GM12878 (cell line): ENCODE measurements at regions not wholly inside any gene's neighbourhood (a gene's known extent, or its start where the extent isn't known, plus 50 kb on each side); places are given as distances from the start of the nearest gene placed in this dataset.

Source experiments
- ATAC-seq: fragments of 200-7000 bp; cut with Tn5 transposase; 3 replicates; pipeline ENCODE4 v1.9.1; 2020; ENCODE audit warnings: mild to moderate bottlenecking, moderate library complexity
- BruUV-seq: library from RNA; stranded (reverse); fragments of 400-500 nt; replicated peaks from 2 replicates; lab custom pipeline; 2021; lab: Mats Ljungman, UMichigan
- CTCF ChIA-PET: fragments of 300-600 bp; sonication (Branson Sonifier 250); formaldehyde crosslinking; extraction: SDS; loops from one replicate; lab custom pipeline; 2021; ENCODE audit warnings: inconsistent platforms; lab: Yijun Ruan, JAX
- POLR2A ChIA-PET: fragments of 350-600 bp; formaldehyde crosslinking; extraction: SDS; loops from one replicate; lab custom pipeline; 2021; ENCODE audit warnings: inconsistent platforms; lab: Charles Lee
- RAD21 ChIA-PET: fragments of 300-600 bp; sonication (Branson Sonifier 250); formaldehyde crosslinking; loops from one replicate; lab custom pipeline; 2023; ENCODE audit warnings: antibody characterized with exemption; ENCODE audit not compliant: unreplicated experiment; lab: Charles Lee
- SMC1A ChIA-PET: fragments of 300-600 bp; sonication (Branson Sonifier 250); formaldehyde crosslinking; loops from one replicate; lab custom pipeline; 2023; ENCODE audit not compliant: unreplicated experiment, uncharacterized antibody; lab: Charles Lee
- DNase-seq: peaks from one replicate; pipeline ENCODE4 v3.0.0-alpha.2; 2011; ENCODE audit warnings: low read depth, low spot score
- FAIRE-seq: peaks from 3 replicates; lab custom pipeline; 2011; peaks lifted over from hg19 to GRCh38; lab: Jason Lieb, UNC
- H2AFZ ChIP-seq: 2 replicates; pipeline ENCODE4 v1.6.0; 2011; ENCODE audit warnings: low read depth, low read length, control low read depth; ENCODE audit not compliant: control insufficient read depth
- H3K27ac ChIP-seq: 2 replicates; pipeline ENCODE4 v1.5.1; 2011; ENCODE audit warnings: control low read depth; ENCODE audit not compliant: control insufficient read depth, insufficient read depth
- H3K27me3 ChIP-seq, 2 experiments: replicated peaks in 1 of 2; 2 replicates each; pipeline versions ENCODE4 v1.6.0 to v1.6.1; 2011; ENCODE audit warnings: low read length in 1 of 2; ENCODE audit not compliant: control insufficient read depth in 2 of 2, insufficient read depth in 2 of 2
- H3K36me3 ChIP-seq, 2 experiments: 2 replicates each; pipeline ENCODE4 v1.5.1; 2011; ENCODE audit warnings: low read length in 1 of 2; ENCODE audit not compliant: control insufficient read depth in 2 of 2, insufficient read depth in 2 of 2
- H3K4me1 ChIP-seq: 2 replicates; pipeline ENCODE4 v1.6.1; 2011; ENCODE audit warnings: mild to moderate bottlenecking, low read length, moderate library complexity, mixed read lengths; ENCODE audit not compliant: control insufficient read depth, insufficient read depth
- H3K4me2 ChIP-seq: 2 replicates; pipeline ENCODE4 v1.6.0; 2011; ENCODE audit warnings: control low read depth; ENCODE audit not compliant: control insufficient read depth, insufficient read depth
- H3K4me3 ChIP-seq: fragments of 200-600 bp; sonication (generic); 2 replicates; pipeline ENCODE4 v1.5.1; 2016
- H3K79me2 ChIP-seq: 2 replicates; pipeline ENCODE4 v1.6.0; 2011; ENCODE audit warnings: low read length; ENCODE audit not compliant: control insufficient read depth, insufficient read depth
- H3K9ac ChIP-seq: 2 replicates; pipeline ENCODE4 v1.8.0; 2011; ENCODE audit warnings: low read length, control low read depth, mixed read lengths; ENCODE audit not compliant: control insufficient read depth, insufficient read depth
- H3K9me3 ChIP-seq: replicated peaks from 3 replicates; pipeline ENCODE4 v1.5.1; 2011; ENCODE audit warnings: mild to moderate bottlenecking, low read length; ENCODE audit not compliant: control insufficient read depth, insufficient read depth
- H4K20me1 ChIP-seq: 2 replicates; pipeline ENCODE4 v1.6.0; 2011; ENCODE audit not compliant: control insufficient read depth, insufficient read depth
- CBFB ChIP-seq: IDR thresholded peaks from 2 replicates; pipeline ENCODE4 v1.6.1; 2016; ENCODE audit warnings: antibody characterized with exemption, low read depth
- DPF2 ChIP-seq: fragments of 450-650 bp; IDR thresholded peaks from 2 replicates; pipeline ENCODE4 v1.6.1; 2017; ENCODE audit warnings: mild to moderate bottlenecking
- GABPA ChIP-seq: IDR thresholded peaks from 2 replicates; pipeline ENCODE4 v1.6.1; 2014; ENCODE audit warnings: antibody characterized with exemption, low read depth, mild to moderate bottlenecking, inconsistent platforms
- HDAC2 ChIP-seq: fragments of 200-600 bp; sonication (generic); IDR thresholded peaks from 2 replicates; pipeline ENCODE4 v1.6.1; 2017
- JUND ChIP-seq: IDR thresholded peaks from 2 replicates; pipeline ENCODE4 v1.6.1; 2012; ENCODE audit warnings: low read depth, mild to moderate bottlenecking, low read length, improper control_type of control experiment, moderate library complexity
- NBN ChIP-seq: fragments of 450-650 bp; IDR thresholded peaks from 2 replicates; pipeline ENCODE4 v1.6.1; 2016
- NFXL1 ChIP-seq: fragments of 450-650 bp; IDR thresholded peaks from 2 replicates; pipeline ENCODE4 v1.6.1; 2017; ENCODE audit warnings: antibody characterized with exemption, mild to moderate bottlenecking, borderline replicate concordance
- RB1 ChIP-seq: fragments of 450-650 bp; formaldehyde crosslinking; IDR thresholded peaks from 2 replicates; pipeline ENCODE4 v1.6.1; 2017; ENCODE audit warnings: mild to moderate bottlenecking, borderline replicate concordance
- SUPT20H ChIP-seq: IDR thresholded peaks from 2 replicates; pipeline ENCODE4 v1.6.1; 2011; ENCODE audit warnings: low read depth, mild to moderate bottlenecking, low read length, moderate library complexity, borderline replicate concordance; ENCODE audit not compliant: control insufficient read depth
- USF1 ChIP-seq: IDR thresholded peaks from 2 replicates; pipeline ENCODE4 v1.6.1; 2011; ENCODE audit warnings: borderline replicate concordance, low read depth, mild to moderate bottlenecking, moderate library complexity, mixed read lengths, low read length; ENCODE audit not compliant: insufficient read depth; ENCODE audit errors: extremely low read length
- WGBS: methylation state at CpG from one replicate; pipeline ENCODE4 v1.1.6; 2016; ENCODE audit warnings: low lambda C conversion rate; ENCODE audit not compliant: insufficient replicate concordance, insufficient coverage; ENCODE audit errors: missing lambda C conversion rate; 5-methylcytosine and 5-hydroxymethylcytosine counted together
- in situ Hi-C: fragments of 300-500 bp; cut with MboI; formaldehyde crosslinking; loops from 9 replicates; pipeline ENCODE4 v1.14.3; 2018; ENCODE audit warnings: mixed read lengths
- intact Hi-C: fragments of 100-400 bp; cut with micrococcal nuclease; formaldehyde crosslinking; loops from one replicate; pipeline ENCODE4 v1.14.2; 2022; ENCODE audit not compliant: unreplicated experiment
- TF ChIP-seq, protein P1 (sequence below): fragments of 450-650 bp; formaldehyde crosslinking; IDR thresholded peaks from 2 replicates; pipeline ENCODE4 v1.4.0; 2022; ENCODE audit warnings: mild to moderate bottlenecking, moderate library complexity
- TF ChIP-seq, protein P2 (sequence below): fragments of 450-650 bp; IDR thresholded peaks from 2 replicates; pipeline ENCODE4 v1.6.1; 2016; ENCODE audit warnings: mild to moderate bottlenecking

DNA sequence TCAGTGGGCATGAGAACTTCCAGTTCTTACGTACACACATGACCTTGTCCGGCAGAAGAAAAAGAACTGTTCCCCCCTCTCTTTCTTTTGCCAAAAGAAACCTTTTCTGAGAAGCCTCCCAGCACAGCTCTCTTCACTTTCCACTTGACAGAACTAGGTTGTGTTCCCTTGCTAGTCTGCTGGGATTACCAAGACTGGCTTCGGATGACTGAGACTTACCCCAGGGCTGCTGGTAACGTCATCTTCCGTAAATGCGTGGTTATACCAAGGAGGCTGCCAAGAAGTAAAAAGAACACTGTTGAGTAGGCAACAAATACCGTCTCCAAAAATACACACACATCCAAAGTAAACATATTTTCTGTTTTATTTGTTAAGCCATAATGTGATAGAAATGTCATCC is 908.2 kb downstream of the EFNB2 start:
- H3K27ac ChIP-seq = no peak overlapping the region
- H3K9ac ChIP-seq = no peak overlapping the region
- WGBS = 27% methylated on average over 7 of the region's 7 CpGs
- no peaks in the 10 kb centered on the region for H3K4me1 ChIP-seq
- ATAC-seq (no peak), FAIRE-seq (no peak), DNase-seq (no peak)
- TF ChIP-seq USF1 (no peak), DPF2 (no peak), HDAC2 (no peak), RB1 (no peak), GABPA (no peak), NFXL1 (no peak), NBN (no peak), JUND (no peak), CBFB (no peak), SUPT20H (no peak)
- TF ChIP-seq, protein P1, sequence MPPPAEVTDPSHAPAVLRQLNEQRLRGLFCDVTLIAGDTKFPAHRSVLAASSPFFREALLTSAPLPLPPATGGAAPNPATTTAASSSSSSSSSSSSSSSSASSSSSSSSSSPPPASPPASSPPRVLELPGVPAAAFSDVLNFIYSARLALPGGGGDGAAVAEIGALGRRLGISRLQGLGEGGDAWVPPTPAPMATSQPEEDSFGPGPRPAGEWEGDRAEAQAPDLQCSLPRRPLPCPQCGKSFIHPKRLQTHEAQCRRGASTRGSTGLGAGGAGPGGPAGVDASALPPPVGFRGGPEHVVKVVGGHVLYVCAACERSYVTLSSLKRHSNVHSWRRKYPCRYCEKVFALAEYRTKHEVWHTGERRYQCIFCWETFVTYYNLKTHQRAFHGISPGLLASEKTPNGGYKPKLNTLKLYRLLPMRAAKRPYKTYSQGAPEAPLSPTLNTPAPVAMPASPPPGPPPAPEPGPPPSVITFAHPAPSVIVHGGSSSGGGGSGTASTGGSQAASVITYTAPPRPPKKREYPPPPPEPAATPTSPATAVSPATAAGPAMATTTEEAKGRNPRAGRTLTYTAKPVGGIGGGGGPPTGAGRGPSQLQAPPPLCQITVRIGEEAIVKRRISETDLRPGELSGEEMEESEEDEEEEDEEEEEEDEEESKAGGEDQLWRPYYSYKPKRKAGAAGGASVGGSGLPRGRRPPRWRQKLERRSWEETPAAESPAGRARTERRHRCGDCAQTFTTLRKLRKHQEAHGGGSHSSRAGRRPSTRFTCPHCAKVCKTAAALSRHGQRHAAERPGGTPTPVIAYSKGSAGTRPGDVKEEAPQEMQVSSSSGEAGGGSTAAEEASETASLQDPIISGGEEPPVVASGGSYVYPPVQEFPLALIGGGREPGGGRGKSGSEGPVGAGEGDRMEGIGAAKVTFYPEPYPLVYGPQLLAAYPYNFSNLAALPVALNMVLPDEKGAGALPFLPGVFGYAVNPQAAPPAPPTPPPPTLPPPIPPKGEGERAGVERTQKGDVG (CRISPR knock-in tag) = no peak
- TF ChIP-seq, protein P2, sequence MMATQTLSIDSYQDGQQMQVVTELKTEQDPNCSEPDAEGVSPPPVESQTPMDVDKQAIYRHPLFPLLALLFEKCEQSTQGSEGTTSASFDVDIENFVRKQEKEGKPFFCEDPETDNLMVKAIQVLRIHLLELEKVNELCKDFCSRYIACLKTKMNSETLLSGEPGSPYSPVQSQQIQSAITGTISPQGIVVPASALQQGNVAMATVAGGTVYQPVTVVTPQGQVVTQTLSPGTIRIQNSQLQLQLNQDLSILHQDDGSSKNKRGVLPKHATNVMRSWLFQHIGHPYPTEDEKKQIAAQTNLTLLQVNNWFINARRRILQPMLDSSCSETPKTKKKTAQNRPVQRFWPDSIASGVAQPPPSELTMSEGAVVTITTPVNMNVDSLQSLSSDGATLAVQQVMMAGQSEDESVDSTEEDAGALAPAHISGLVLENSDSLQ = no peak
- H3K79me2 ChIP-seq = no peaks in the 10 kb centered on the region
- ChIA-PET SMC1A (no interaction called here), RAD21 (no interaction called here), POLR2A (no interaction called here), CTCF (no interaction called here)
- no peak overlapping the region for H2AFZ ChIP-seq
- intact Hi-C loops = no loop called here
- H3K4me2 ChIP-seq = no peak overlapping the region
- no peaks in the 10 kb centered on the region for H4K20me1 ChIP-seq
- H3K4me3 ChIP-seq = no peak overlapping the region
- H3K9me3 ChIP-seq = no peaks in the 10 kb centered on the region
- H3K27me3 ChIP-seq = no peaks in the 10 kb centered on the region
- no peaks in the 10 kb centered on the region for H3K36me3 ChIP-seq
- BruUV-seq = no TSS peak
- in situ Hi-C loops = no loop called here
